IMR-90 (cell line): ENCODE measurements at regions not wholly inside any gene's neighbourhood (a gene's known extent, or its start where the extent isn't known, plus 50 kb on each side); places are given as distances from the start of the nearest gene placed in this dataset.

Experiments used
- ATAC-seq: fragments of 200-7000 bp; cut with Tn5 transposase; 2 replicates; pipeline ENCODE4 v1.9.1; 2020; ENCODE audit warnings: low read depth, mild to moderate bottlenecking, moderate library complexity
- BruUV-seq: library from RNA; stranded (reverse); fragments of 400-500 nt; replicated peaks from 2 replicates; lab custom pipeline; 2021; lab: Mats Ljungman, UMichigan
- CTCF ChIA-PET: fragments of 300-600 bp; formaldehyde crosslinking; extraction: SDS; loops from one replicate; lab custom pipeline; 2021; ENCODE audit warnings: antibody characterized with exemption; lab: Yijun Ruan, JAX
- POLR2A ChIA-PET: fragments of 300-600 bp; sonication (Branson Sonifier 250); formaldehyde crosslinking; loops from one replicate; lab custom pipeline; 2022; ENCODE audit warnings: antibody characterized with exemption; ENCODE audit not compliant: unreplicated experiment; lab: Charles Lee
- DNase-seq: peaks from one replicate; pipeline ENCODE4 v3.0.0; 2013
- H2AFZ ChIP-seq: replicated peaks from 2 replicates; pipeline ENCODE3; 2013; ENCODE audit warnings: low read length, mild to moderate bottlenecking; ENCODE audit not compliant: poor library complexity
- H2AK5ac ChIP-seq: 2 replicates; pipeline ENCODE4 v1.6.1; 2013; ENCODE audit warnings: low read depth, low read length, inconsistent platforms
- H2AK9ac ChIP-seq: replicated peaks from 2 replicates; pipeline ENCODE3; 2013; ENCODE audit warnings: mild to moderate bottlenecking, low read depth, low read length, moderate library complexity; ENCODE audit not compliant: poor library complexity
- H2BK120ac ChIP-seq: 2 replicates; pipeline ENCODE4 v1.6.1; 2013; ENCODE audit warnings: low read depth, low read length, inconsistent platforms
- H2BK15ac ChIP-seq: 3 replicates; pipeline ENCODE4 v1.6.1; 2013; ENCODE audit warnings: low read depth, low read length, inconsistent platforms
- H2BK20ac ChIP-seq: 2 replicates; pipeline ENCODE4 v1.6.1; 2013; ENCODE audit warnings: low read depth, mild to moderate bottlenecking, inconsistent platforms, low read length, moderate library complexity
- H2BK5ac ChIP-seq: 2 replicates; pipeline ENCODE4 v1.6.1; 2013; ENCODE audit warnings: mild to moderate bottlenecking, low read depth, low read length, inconsistent platforms; ENCODE audit not compliant: poor library complexity, severe bottlenecking
- H3K14ac ChIP-seq: replicated peaks from 2 replicates; pipeline ENCODE4 v1.6.1; 2013; ENCODE audit warnings: low read depth, low read length, inconsistent platforms
- H3K18ac ChIP-seq: 2 replicates; pipeline ENCODE4 v1.6.1; 2013; ENCODE audit warnings: low read depth, low read length, control low read depth
- H3K23ac ChIP-seq: 2 replicates; pipeline ENCODE4 v1.6.1; 2013; ENCODE audit warnings: low read depth, low read length, inconsistent platforms
- H3K27ac ChIP-seq: 2 replicates; pipeline ENCODE4 v1.5.1; 2013; ENCODE audit warnings: mild to moderate bottlenecking, control low read depth, low read length; ENCODE audit not compliant: insufficient read depth
- H3K27me3 ChIP-seq: 2 replicates; pipeline ENCODE4 v1.6.1; 2013; ENCODE audit warnings: low read length; ENCODE audit not compliant: control insufficient read depth, insufficient read depth
- H3K36me3 ChIP-seq: 2 replicates; pipeline ENCODE4 v1.6.1; 2013; ENCODE audit warnings: low read length, mixed read lengths; ENCODE audit not compliant: control insufficient read depth, insufficient read depth
- H3K4ac ChIP-seq: 2 replicates; pipeline ENCODE4 v1.6.1; 2013; ENCODE audit warnings: low read depth, low read length, inconsistent platforms
- H3K4me1 ChIP-seq: 2 replicates; pipeline ENCODE4 v1.6.1; 2013; ENCODE audit warnings: low read length, mixed read lengths; ENCODE audit not compliant: control insufficient read depth, insufficient read depth
- H3K4me2 ChIP-seq: 2 replicates; pipeline ENCODE4 v1.6.1; 2013; ENCODE audit warnings: low read depth, mild to moderate bottlenecking, control low read depth, low read length, moderate library complexity
- H3K4me3 ChIP-seq: 2 replicates; pipeline ENCODE4 v1.5.1; 2013; ENCODE audit warnings: low read depth, mild to moderate bottlenecking, control low read depth, low read length, moderate library complexity; ENCODE audit not compliant: insufficient read depth
- H3K56ac ChIP-seq: 2 replicates; pipeline ENCODE4 v1.6.1; 2013; ENCODE audit warnings: low read length, inconsistent platforms; ENCODE audit not compliant: insufficient read depth; ENCODE audit errors: extremely low read depth
- H3K79me1 ChIP-seq, 2 experiments: 2 replicates each; pipeline ENCODE4 v1.6.1; 2013; ENCODE audit warnings: low read length in 2 of 2, inconsistent platforms in 1 of 2, low read depth in 1 of 2
- H3K9ac ChIP-seq: 2 replicates; pipeline ENCODE4 v1.6.1; 2013; ENCODE audit warnings: low read depth, low read length, control low read depth
- H3K9me1 ChIP-seq: 2 replicates; pipeline ENCODE4 v1.6.1; 2013; ENCODE audit warnings: low read length, inconsistent platforms; ENCODE audit not compliant: insufficient read depth
- H3K9me3 ChIP-seq: 2 replicates; pipeline ENCODE4 v1.6.1; 2013; ENCODE audit warnings: low read length; ENCODE audit not compliant: control insufficient read depth, insufficient read depth
- H4K20me1 ChIP-seq: 2 replicates; pipeline ENCODE4 v1.6.1; 2013; ENCODE audit warnings: low read length, inconsistent platforms; ENCODE audit not compliant: insufficient read depth
- H4K5ac ChIP-seq: 2 replicates; pipeline ENCODE4 v1.6.1; 2013; ENCODE audit warnings: mild to moderate bottlenecking, low read depth, low read length, control low read depth
- H4K8ac ChIP-seq, 2 experiments: 2 replicates each; pipeline ENCODE4 v1.6.1; 2013; ENCODE audit warnings: low read depth in 2 of 2, low read length in 2 of 2, control low read depth in 1 of 2, inconsistent platforms in 1 of 2
- H4K91ac ChIP-seq: 2 replicates; pipeline ENCODE4 v1.6.1; 2013; ENCODE audit warnings: low read depth, low read length, inconsistent platforms; ENCODE audit not compliant: insufficient read depth
- BHLHE40 ChIP-seq: fragments of 150-350 bp; IDR thresholded peaks from 2 replicates; pipeline ENCODE4 v1.6.1; 2016; ENCODE audit warnings: mild to moderate bottlenecking, low read depth, low read length
- CEBPB ChIP-seq: IDR thresholded peaks from 2 replicates; pipeline ENCODE4 v1.6.1; 2012; ENCODE audit warnings: low read depth, low read length, improper control_type of control experiment
- CHD1 ChIP-seq: IDR thresholded peaks from 2 replicates; pipeline ENCODE4 v1.6.1; 2012; ENCODE audit warnings: low read depth, low read length, improper control_type of control experiment
- ELK1 ChIP-seq: fragments of 150-350 bp; IDR thresholded peaks from 2 replicates; pipeline ENCODE4 v1.6.1; 2016; ENCODE audit warnings: low read depth, mild to moderate bottlenecking, low read length, moderate library complexity, borderline replicate concordance
- FOS ChIP-seq: fragments of 150-350 bp; IDR thresholded peaks from 2 replicates; pipeline ENCODE4 v1.6.1; 2016; ENCODE audit warnings: low read depth, low read length
- MAFK ChIP-seq: IDR thresholded peaks from 2 replicates; pipeline ENCODE4 v1.6.1; 2012; ENCODE audit warnings: low read depth, low read length, improper control_type of control experiment
- MAZ ChIP-seq: IDR thresholded peaks from 2 replicates; pipeline ENCODE4 v1.6.1; 2012; ENCODE audit warnings: low read depth, mild to moderate bottlenecking, low read length, improper control_type of control experiment, moderate library complexity, borderline replicate concordance
- MXI1 ChIP-seq: IDR thresholded peaks from 2 replicates; pipeline ENCODE4 v1.6.1; 2012; ENCODE audit warnings: low read depth, mild to moderate bottlenecking, low read length, moderate library complexity, borderline replicate concordance
- NFE2L2 ChIP-seq: fragments of 150-350 bp; IDR thresholded peaks from 2 replicates; pipeline ENCODE4 v1.6.1; 2016; ENCODE audit warnings: low read depth, mild to moderate bottlenecking, low read length
- POLR2A ChIP-seq: IDR thresholded peaks from 2 replicates; pipeline ENCODE4 v1.6.1; 2012; ENCODE audit warnings: mild to moderate bottlenecking, low read depth, low read length
- RAD21 ChIP-seq: IDR thresholded peaks from 2 replicates; pipeline ENCODE4 v1.6.1; 2012; ENCODE audit warnings: low read length, improper control_type of control experiment
- RCOR1 ChIP-seq: IDR thresholded peaks from 2 replicates; pipeline ENCODE4 v1.6.1; 2012; ENCODE audit warnings: mild to moderate bottlenecking, low read length, improper control_type of control experiment; ENCODE audit not compliant: insufficient replicate concordance
- RFX5 ChIP-seq: IDR thresholded peaks from 2 replicates; pipeline ENCODE4 v1.8.0; 2012; ENCODE audit warnings: low read depth, mild to moderate bottlenecking, low read length, moderate library complexity
- SMC3 ChIP-seq: fragments of 150-350 bp; IDR thresholded peaks from 2 replicates; pipeline ENCODE4 v1.6.1; 2016; ENCODE audit warnings: low read depth, mild to moderate bottlenecking, antibody characterized with exemption, low read length, moderate library complexity
- USF2 ChIP-seq: fragments of 150-350 bp; IDR thresholded peaks from 2 replicates; pipeline ENCODE4 v1.6.1; 2017; ENCODE audit warnings: mild to moderate bottlenecking, antibody characterized with exemption, low read length, low read depth
- WGBS, 2 experiments: methylation state at CpG; one replicate each; pipeline versions ENCODE4 v1.1.5 to v1.1.7; 2013; ENCODE audit warnings: missing lambda C conversion rate in 2 of 2; ENCODE audit not compliant: insufficient read length in 1 of 2; ENCODE audit errors: extremely low coverage in 2 of 2; 5-methylcytosine and 5-hydroxymethylcytosine counted together
- dilution Hi-C: fragments of 300-500 bp; cut with HindIII; formaldehyde crosslinking; loops from one replicate; pipeline ENCODE4 v1.14.3; 2018; ENCODE audit warnings: low sequenced_read_pairs; ENCODE audit not compliant: unreplicated experiment
- in situ Hi-C: fragments of 300-500 bp; cut with MboI; formaldehyde crosslinking; loops from 3 replicates; pipeline ENCODE4 v1.14.3; 2019; ENCODE audit warnings: low sequenced_read_pairs, inconsistent platforms, mixed read lengths
- intact Hi-C: fragments of 100-400 bp; cut with micrococcal nuclease; formaldehyde crosslinking; loops from 2 replicates; pipeline ENCODE4 v1.10.0; 2022
- TF ChIP-seq, protein P1 (sequence below): conservative IDR thresholded peaks from 2 replicates; pipeline ENCODE4 v1.5.1; 2012; ENCODE audit warnings: mild to moderate bottlenecking, low read depth, low read length, improper control_type of control experiment

DNA sequence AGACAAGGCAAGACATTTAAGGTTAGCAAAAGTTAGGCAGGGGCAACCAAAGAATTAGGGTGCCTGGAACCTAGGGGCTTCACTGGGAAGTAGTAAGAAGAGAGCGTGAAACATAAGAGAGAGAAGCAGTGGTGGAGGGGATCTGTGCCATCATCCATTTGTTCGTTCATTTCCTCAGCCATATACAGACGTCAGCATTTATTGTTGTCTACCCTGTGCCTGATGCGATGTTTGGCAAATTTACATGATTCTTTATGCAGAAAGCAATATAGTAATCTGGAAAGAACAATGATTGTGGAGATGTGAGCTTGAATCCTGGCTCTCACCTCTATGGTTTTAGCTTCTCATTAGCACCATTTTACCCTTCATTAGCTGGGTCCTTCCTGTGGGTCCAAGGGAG lies 477.5 kb upstream of the MPDZ start:
- Histone ChIP-seq H3K4me3 (no peak overlapping the region), H3K27me3 (no peaks in the 10 kb centered on the region), H2BK15ac (no peak overlapping the region), H3K56ac (no peak overlapping the region), H4K5ac (no peak overlapping the region), H4K8ac (no peak overlapping the region), H2BK5ac (no peak overlapping the region), H2AK5ac (no peak overlapping the region), H4K91ac (no peak overlapping the region), H3K27ac (no peak overlapping the region), H3K9me1 (no peaks in the 10 kb centered on the region), H3K79me1 (no peaks in the 10 kb centered on the region), H3K36me3 (no peaks in the 10 kb centered on the region), H2AFZ (no peak overlapping the region), H2BK120ac (no peak overlapping the region), H4K20me1 (no peaks in the 10 kb centered on the region), H3K9me3 (no peaks in the 10 kb centered on the region), H3K18ac (no peak overlapping the region), H2AK9ac (no peak overlapping the region), H3K4ac (no peak overlapping the region), H3K9ac (no peak overlapping the region), H3K4me2 (no peak overlapping the region), H2BK20ac (no peak overlapping the region), H3K4me1 (no peaks in the 10 kb centered on the region), H3K23ac (no peak overlapping the region), H3K14ac (no peak overlapping the region)
- TF ChIP-seq SMC3 (no peak), BHLHE40 (no peak), RAD21 (no peak), RCOR1 (no peak), MAZ (no peak), MAFK (no peak), NFE2L2 (no peak), USF2 (no peak), CHD1 (no peak), ELK1 (no peak), POLR2A (no peak), RFX5 (no peak), CEBPB (no peak), FOS (no peak), MXI1 (no peak)
- TF ChIP-seq, protein P1, sequence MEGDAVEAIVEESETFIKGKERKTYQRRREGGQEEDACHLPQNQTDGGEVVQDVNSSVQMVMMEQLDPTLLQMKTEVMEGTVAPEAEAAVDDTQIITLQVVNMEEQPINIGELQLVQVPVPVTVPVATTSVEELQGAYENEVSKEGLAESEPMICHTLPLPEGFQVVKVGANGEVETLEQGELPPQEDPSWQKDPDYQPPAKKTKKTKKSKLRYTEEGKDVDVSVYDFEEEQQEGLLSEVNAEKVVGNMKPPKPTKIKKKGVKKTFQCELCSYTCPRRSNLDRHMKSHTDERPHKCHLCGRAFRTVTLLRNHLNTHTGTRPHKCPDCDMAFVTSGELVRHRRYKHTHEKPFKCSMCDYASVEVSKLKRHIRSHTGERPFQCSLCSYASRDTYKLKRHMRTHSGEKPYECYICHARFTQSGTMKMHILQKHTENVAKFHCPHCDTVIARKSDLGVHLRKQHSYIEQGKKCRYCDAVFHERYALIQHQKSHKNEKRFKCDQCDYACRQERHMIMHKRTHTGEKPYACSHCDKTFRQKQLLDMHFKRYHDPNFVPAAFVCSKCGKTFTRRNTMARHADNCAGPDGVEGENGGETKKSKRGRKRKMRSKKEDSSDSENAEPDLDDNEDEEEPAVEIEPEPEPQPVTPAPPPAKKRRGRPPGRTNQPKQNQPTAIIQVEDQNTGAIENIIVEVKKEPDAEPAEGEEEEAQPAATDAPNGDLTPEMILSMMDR, result no peak
- WGBS, 2 experiments, result no CpG with 5 or more reads among the region's 4 CpGs
- ATAC-seq (no peak), DNase-seq (no peak)
- dilution Hi-C loops, result no loop called here
- intact Hi-C loops, result loop anchor here (10.0 kb wide), 1 partner anchor 1088 kb away; no protein-coding TSS in a partner anchor
- ChIA-PET POLR2A (no interaction called here), CTCF (no interaction called here)
- in situ Hi-C loops, result no loop called here
- no TSS peak for BruUV-seq
